ENCODE measurements at regions not wholly inside any gene's neighbourhood (a gene's known extent, or its start where the extent isn't known, plus 50 kb on each side); places are given as distances from the start of the nearest gene placed in this dataset.
"Not testable (repeated sequence)": the region's sequence is repeated elsewhere in the genome, so short reads cannot be mapped to it uniquely, and the experiment has no call there.

GRCh38 chr13:50724913-50725312 is 118.6 kb downstream of the DLEU7 start:
- no peak for DNase-seq
- intact Hi-C loops (cut with DNase I) = no loop called here

GRCh38 chr13:50726164-50726563 is 117.3 kb downstream of the DLEU7 start:
- DNase-seq = no peak
- intact Hi-C loops (cut with DNase I) = no loop called here

GRCh38 chr13:50729177-50729576 is 114.3 kb downstream of the DLEU7 start:
- DNase-seq = no peak
- intact Hi-C loops (cut with DNase I) = no loop called here

- intact Hi-C loops (cut with DNase I) = no loop called here
Measured at GRCh38 chr13:50730496-50731351, 112.8 kb downstream of the DLEU7 start.

GRCh38 chr13:50731400-50731799 is 112.1 kb downstream of the DLEU7 start:
- DNase-seq = no peak
- intact Hi-C loops (cut with DNase I) = no loop called here

More at GRCh38 chr13:50730496-50731351, 112.8 kb downstream of the DLEU7 start:
- no peak for DNase-seq

GRCh38 chr13:50732712-50733111 is 110.8 kb downstream of the DLEU7 start:
- intact Hi-C loops (cut with DNase I) = no loop called here
- no peak for DNase-seq

- intact Hi-C loops (cut with DNase I) = no loop called here
- DNase-seq = no peak
Measured at GRCh38 chr13:50733392-50733791, 110.1 kb downstream of the DLEU7 start.

GRCh38 chr13:50735071-50735470 is 108.4 kb downstream of the DLEU7 start:
- intact Hi-C loops (cut with DNase I) = no loop called here
- DNase-seq = no peak

- DNase-seq = no peak
- intact Hi-C loops (cut with DNase I) = no loop called here
Measured at GRCh38 chr13:50740052-50740741, 103.3 kb downstream of the DLEU7 start.

- intact Hi-C loops (cut with DNase I) = no loop called here
Measured at GRCh38 chr13:50742353-50742752, 101.1 kb downstream of the DLEU7 start.

GRCh38 chr13:50742968-50743367 is 100.5 kb downstream of the DLEU7 start:
- intact Hi-C loops (cut with DNase I) = no loop called here
- DNase-seq = no peak

More at GRCh38 chr13:50742353-50742752, 101.1 kb downstream of the DLEU7 start:
- DNase-seq = no peak

- no peak for DNase-seq
- intact Hi-C loops (cut with DNase I) = no loop called here
Measured at GRCh38 chr13:50744116-50744660, 99.3 kb downstream of the DLEU7 start.

- DNase-seq = no peak
- intact Hi-C loops (cut with DNase I) = no loop called here
Measured at GRCh38 chr13:50745542-50746115, 97.9 kb downstream of the DLEU7 start.

- no peak for DNase-seq
- intact Hi-C loops (cut with DNase I) = no loop called here
Measured at GRCh38 chr13:50747737-50748350, 95.6 kb downstream of the DLEU7 start.

GRCh38 chr13:50753221-50753620 is 90.3 kb downstream of the DLEU7 start:
- intact Hi-C loops (cut with DNase I) = not testable (repeated sequence)

GRCh38 chr13:50755862-50756685 is 87.4 kb downstream of the DLEU7 start:
- DNase-seq; intact Hi-C loops (cut with DNase I): not testable (repeated sequence)

More at GRCh38 chr13:50753221-50753620, 90.3 kb downstream of the DLEU7 start:
- not testable (repeated sequence) for DNase-seq

- intact Hi-C loops (cut with DNase I) = no loop called here
Measured at GRCh38 chr13:50757008-50757407, 86.5 kb downstream of the DLEU7 start.

GRCh38 chr13:50758796-50759195 is 84.7 kb downstream of the DLEU7 start:
- intact Hi-C loops (cut with DNase I) = no loop called here
- DNase-seq = no peak

More at GRCh38 chr13:50757008-50757407, 86.5 kb downstream of the DLEU7 start:
- no peak for DNase-seq

All from head of caudate nucleus (tissue), 42 donors.